Left lung (tissue), 4 donors: ENCODE measurements at regions not wholly inside any gene's neighbourhood (a gene's known extent, or its start where the extent isn't known, plus 50 kb on each side); places are given as distances from the start of the nearest gene placed in this dataset.
A peak's percentile ranks its signal among the peaks of the same experiment; 100 is the strongest.

ENCODE experiments used
- ATAC-seq: fragments of 200-7000 bp; cut with Tn5 transposase; one replicate; pipeline ENCODE4 v1.9.1; 2020; ENCODE audit warnings: moderate library complexity
- DNase-seq, 4 donors: peaks; one replicate each; pipeline ENCODE4 v3.0.0-alpha.2; 2013 to 2020
- H3K27ac ChIP-seq, 2 donors: fragments of 200-600 bp; sonication (generic) in 1 of 2; one replicate each; pipeline versions ENCODE4 v1.5.0 to v1.8.0; 2020 to 2021
- H3K27me3 ChIP-seq, 2 donors: fragments of 200-600 bp; sonication (generic) in 1 of 2; one replicate each; pipeline versions ENCODE4 v1.5.0 to v1.8.0; 2020 to 2021
- H3K36me3 ChIP-seq, 2 donors: fragments of 200-600 bp; sonication (generic) in 1 of 2; one replicate each; pipeline versions ENCODE4 v1.5.0 to v1.8.0; 2020 to 2021
- H3K4me1 ChIP-seq, 2 donors: fragments of 200-600 bp; one replicate each; pipeline ENCODE4 v1.8.0; 2021
- H3K4me3 ChIP-seq, 2 donors: fragments of 200-600 bp; sonication (generic) in 1 of 2; one replicate each; pipeline versions ENCODE4 v1.5.0 to v1.8.0; 2020 to 2021; ENCODE audit warnings: mild to moderate bottlenecking in 1 of 2
- H3K9me3 ChIP-seq, 2 donors: fragments of 200-600 bp; sonication (generic) in 1 of 2; one replicate each; pipeline versions ENCODE4 v1.5.0 to v1.8.0; 2020 to 2021
- intact Hi-C, 2 donors: fragments of 100-400 bp; cut with DNase I; formaldehyde crosslinking; loops; one replicate each; pipeline versions ENCODE4 v1.11.2 to v1.14.2; 2022
- TF ChIP-seq, protein P1 (sequence below), 2 donors: fragments of 200-600 bp; sonication (generic) in 1 of 2; IDR thresholded peaks; one replicate each; pipeline versions ENCODE4 v1.5.0 to v1.8.0; 2021; ENCODE audit warnings: antibody characterized with exemption in 2 of 2
- donor health status: DM: no; HTN: yes; CAD: no.
- donor health status: DM: no; HTN: no; CAD: no.

DNA sequence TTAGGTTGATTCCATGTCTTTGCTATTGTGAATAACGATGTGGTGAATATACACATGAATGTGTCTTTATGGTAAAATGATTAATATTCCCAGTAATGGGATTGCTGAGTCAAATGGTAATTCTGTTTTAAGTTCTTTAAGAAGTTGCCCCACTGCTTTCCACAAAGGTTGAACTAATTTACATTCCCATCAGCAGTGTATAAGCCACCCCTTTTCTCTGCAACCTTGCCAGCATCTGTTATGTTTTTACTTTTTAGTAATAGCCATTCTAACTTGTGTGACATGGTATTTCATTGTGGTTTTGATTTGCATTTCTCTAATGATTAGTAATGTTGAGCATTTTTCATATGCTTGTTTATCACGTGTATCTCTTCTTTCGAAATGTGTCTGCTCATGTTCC lies 503.3 kb downstream of the PCDH18 start:
- Histone ChIP-seq H3K9me3 (no peaks in the 10 kb centered on the region), H3K4me3 (no peak overlapping the region), H3K4me1 (no peaks in the 10 kb centered on the region), H3K36me3 (no peaks in the 10 kb centered on the region), H3K27ac (no peak overlapping the region), H3K27me3 (no peaks in the 10 kb centered on the region)
- DNase-seq (no peak), ATAC-seq (no peak)
- intact Hi-C loops = no loop called here
- TF ChIP-seq, protein P1, sequence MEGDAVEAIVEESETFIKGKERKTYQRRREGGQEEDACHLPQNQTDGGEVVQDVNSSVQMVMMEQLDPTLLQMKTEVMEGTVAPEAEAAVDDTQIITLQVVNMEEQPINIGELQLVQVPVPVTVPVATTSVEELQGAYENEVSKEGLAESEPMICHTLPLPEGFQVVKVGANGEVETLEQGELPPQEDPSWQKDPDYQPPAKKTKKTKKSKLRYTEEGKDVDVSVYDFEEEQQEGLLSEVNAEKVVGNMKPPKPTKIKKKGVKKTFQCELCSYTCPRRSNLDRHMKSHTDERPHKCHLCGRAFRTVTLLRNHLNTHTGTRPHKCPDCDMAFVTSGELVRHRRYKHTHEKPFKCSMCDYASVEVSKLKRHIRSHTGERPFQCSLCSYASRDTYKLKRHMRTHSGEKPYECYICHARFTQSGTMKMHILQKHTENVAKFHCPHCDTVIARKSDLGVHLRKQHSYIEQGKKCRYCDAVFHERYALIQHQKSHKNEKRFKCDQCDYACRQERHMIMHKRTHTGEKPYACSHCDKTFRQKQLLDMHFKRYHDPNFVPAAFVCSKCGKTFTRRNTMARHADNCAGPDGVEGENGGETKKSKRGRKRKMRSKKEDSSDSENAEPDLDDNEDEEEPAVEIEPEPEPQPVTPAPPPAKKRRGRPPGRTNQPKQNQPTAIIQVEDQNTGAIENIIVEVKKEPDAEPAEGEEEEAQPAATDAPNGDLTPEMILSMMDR (IDR thresholded peaks at IDR 0.05) = no peak

DNA sequence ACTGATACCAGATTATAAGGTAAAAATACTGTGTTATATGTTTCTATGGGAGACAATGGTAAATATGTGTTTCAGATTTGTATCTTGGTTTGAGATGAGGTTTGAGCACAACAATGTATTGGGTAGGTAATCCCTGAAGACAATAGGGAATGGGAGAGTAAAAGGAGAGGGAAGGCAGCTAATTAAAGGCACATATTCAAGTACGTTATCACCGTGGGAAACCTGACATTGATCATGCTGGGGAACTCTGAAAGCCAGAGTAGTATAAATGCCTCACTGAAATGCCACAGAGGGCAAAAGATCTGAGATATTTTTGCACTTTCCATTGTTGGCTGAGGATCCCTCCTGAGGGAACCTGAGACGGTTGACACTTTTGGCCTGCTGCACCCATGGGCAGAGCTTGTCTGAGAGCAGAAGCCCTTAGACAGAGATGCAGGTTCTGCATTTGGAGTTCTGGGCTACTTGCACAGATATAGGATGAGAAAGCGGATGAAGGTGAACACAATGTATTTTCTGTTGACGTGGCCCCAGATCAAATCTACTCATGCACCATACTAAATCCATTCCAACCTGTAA lies 506.7 kb downstream of the PCDH18 start:
- no peaks in the 10 kb centered on the region for H3K27me3 ChIP-seq
- no peak overlapping the region for H3K4me3 ChIP-seq
- intact Hi-C loops = no loop called here
- DNase-seq = no peak
- no peaks in the 10 kb centered on the region for H3K9me3 ChIP-seq
- H3K27ac ChIP-seq = no peak overlapping the region
- H3K36me3 ChIP-seq = no peaks in the 10 kb centered on the region
- ATAC-seq = no peak
- no peaks in the 10 kb centered on the region for H3K4me1 ChIP-seq
- TF ChIP-seq, protein P1 (IDR thresholded peaks at IDR 0.05) = no peak

DNA sequence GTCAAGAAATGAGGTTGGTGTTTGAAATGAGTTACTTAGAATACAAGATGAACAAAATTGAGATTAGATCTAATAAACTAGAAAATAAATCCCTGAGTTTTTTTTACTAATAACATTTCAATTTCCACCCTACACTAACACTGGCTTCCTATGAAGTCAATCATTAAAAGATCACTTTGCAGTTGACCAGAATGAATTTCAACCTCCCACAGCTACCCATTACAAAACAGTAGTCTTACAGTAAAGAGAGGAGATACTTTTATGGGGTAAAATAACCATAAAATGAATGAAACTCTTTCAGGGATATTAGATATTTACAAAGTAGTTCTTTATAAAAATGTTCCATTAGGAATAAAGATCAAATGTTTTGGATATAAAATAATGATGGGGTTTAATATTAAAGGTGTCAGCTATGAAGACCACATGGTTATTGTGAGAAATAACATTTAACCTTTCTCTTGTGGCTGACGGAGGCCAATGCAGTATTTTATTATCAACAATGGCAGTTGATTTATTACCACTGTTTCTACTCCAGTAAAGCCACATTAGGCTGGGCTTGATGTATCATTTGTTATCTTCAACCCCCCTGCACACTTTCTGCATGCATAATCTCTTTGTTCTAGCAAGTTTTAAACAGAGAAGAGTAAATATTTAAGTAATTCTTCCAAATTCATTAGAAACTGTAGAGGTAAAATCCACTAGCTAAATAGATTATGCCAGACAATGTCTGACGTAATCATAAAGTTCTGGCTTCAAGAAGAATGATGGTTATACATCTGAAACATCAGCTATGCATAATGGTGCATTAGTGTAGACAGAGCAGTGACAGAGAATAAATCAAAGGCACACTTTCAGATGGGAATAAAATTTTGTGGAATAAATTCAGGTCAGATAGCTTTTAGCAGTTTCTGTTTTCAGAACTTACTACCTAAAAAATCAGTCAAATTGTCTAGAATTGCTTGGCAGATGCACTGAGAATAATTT lies 516.6 kb downstream of the PCDH18 start:
- intact Hi-C loops = no loop called here
- TF ChIP-seq, protein P1 (IDR thresholded peaks at IDR 0.05) = no peak
- H3K27ac ChIP-seq = no peak overlapping the region
- no peaks in the 10 kb centered on the region for H3K4me1 ChIP-seq
- ATAC-seq = no peak
- H3K9me3 ChIP-seq = no peaks in the 10 kb centered on the region
- no peak overlapping the region for H3K4me3 ChIP-seq
- no peaks in the 10 kb centered on the region for H3K36me3 ChIP-seq
- DNase-seq = no peak
- H3K27me3 ChIP-seq = no peaks in the 10 kb centered on the region

DNA sequence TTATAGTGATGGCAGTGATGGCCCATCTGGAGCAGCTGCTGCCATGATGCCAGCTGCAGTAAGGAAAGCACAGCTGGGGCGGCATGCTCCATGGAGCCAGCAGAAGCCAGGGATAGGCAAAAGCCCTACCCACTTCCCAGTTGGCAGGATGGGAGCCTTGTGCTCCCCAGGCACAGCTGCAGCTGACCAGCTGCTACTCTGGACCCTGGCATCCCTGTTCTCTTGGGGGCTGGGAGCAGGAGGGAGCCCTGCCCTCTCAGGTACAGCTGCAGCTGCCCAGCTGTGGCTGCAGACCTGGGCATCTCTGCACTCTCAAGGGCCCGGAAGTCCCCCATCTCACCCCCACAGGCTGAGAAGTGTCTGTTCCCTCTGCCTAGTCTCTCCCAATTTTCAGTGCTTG lies 531.9 kb downstream of the PCDH18 start:
- Histone ChIP-seq H3K36me3 (no peaks in the 10 kb centered on the region), H3K27me3 (no peaks in the 10 kb centered on the region), H3K9me3 (peaks cover 0 to 15% of the 10 kb centered on the region in 2 donors), H3K4me3 (no peak overlapping the region), H3K4me1 (no peaks in the 10 kb centered on the region), H3K27ac (no peak overlapping the region)
- TF ChIP-seq, protein P1 (IDR thresholded peaks at IDR 0.05) = no peak
- DNase-seq = peak in 1 of 4 donors; percentile 30
- intact Hi-C loops = no loop called here
- ATAC-seq = no peak

DNA sequence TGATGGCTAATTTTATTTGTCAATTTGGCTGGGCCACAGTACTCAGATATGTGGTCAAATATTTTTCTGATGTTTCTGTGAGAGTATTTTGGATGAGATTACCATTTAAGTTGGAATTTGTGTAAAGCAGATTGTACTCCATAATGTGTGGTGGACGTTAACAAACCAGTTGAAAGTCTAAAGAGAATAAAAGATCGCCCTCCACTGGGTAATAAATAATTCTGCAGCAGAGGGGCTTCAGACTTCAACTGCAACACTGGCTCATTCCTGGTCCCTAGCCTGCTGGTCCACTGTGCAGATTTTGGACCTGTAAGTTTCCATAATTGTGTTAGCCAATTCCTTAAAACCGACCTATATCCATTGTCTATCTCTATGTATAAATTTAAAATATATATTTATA lies 540.3 kb downstream of the PCDH18 start:
- intact Hi-C loops = no loop called here
- H3K36me3 ChIP-seq = no peaks in the 10 kb centered on the region
- ATAC-seq (no peak), DNase-seq (no peak)
- H3K4me1 ChIP-seq = no peaks in the 10 kb centered on the region
- TF ChIP-seq, protein P1 (IDR thresholded peaks at IDR 0.05) = no peak
- no peaks in the 10 kb centered on the region for H3K9me3 ChIP-seq
- no peak overlapping the region for H3K4me3 ChIP-seq
- H3K27ac ChIP-seq = no peak overlapping the region
- no peaks in the 10 kb centered on the region for H3K27me3 ChIP-seq
